Esophagus squamous epithelium (tissue), 5 donors: ENCODE measurements at regions not wholly inside any gene's neighbourhood (a gene's known extent, or its start where the extent isn't known, plus 50 kb on each side); places are given as distances from the start of the nearest gene placed in this dataset.
"Not testable (repeated sequence)": the region's sequence is repeated elsewhere in the genome, so short reads cannot be mapped to it uniquely, and the experiment has no call there.

Source experiments
- DNase-seq: peaks from one replicate; lab custom pipeline; 2025; lab: John Stamatoyannopoulos, UW
- H3K27ac ChIP-seq, 4 donors: fragments of 200-600 bp; sonication (generic); one replicate each; pipeline ENCODE4 v1.5.1; 2016 to 2019; ENCODE audit warnings: mild to moderate bottlenecking in 1 of 4
- H3K27me3 ChIP-seq, 4 donors: fragments of 200-600 bp; sonication (generic); 1 replicate in 3 of 4; 2 replicates in 1 of 4; pipeline versions ENCODE4 v1.5.1 to v1.6.0; 2017 to 2021; ENCODE audit warnings: antibody characterized with exemption in 1 of 4
- H3K36me3 ChIP-seq, 3 donors: fragments of 200-600 bp; sonication (generic); one replicate each; pipeline ENCODE4 v1.5.1; 2016 to 2019
- H3K4me1 ChIP-seq, 3 donors: fragments of 200-600 bp; sonication (generic); one replicate each; pipeline ENCODE4 v1.5.1; 2017 to 2019
- H3K4me3 ChIP-seq, 4 donors: fragments of 200-600 bp; sonication (generic); 1 replicate in 3 of 4; 2 replicates in 1 of 4; pipeline ENCODE4 v1.5.1; 2016 to 2019; ENCODE audit warnings: mild to moderate bottlenecking in 2 of 4, moderate library complexity in 1 of 4
- H3K9me3 ChIP-seq, 3 donors: fragments of 200-600 bp; sonication (generic); one replicate each; pipeline ENCODE4 v1.5.1; 2016 to 2019
- CTCF ChIP-seq, 6 experiments: fragments of 450-650 bp in 4 of 6; fragments of 200-600 bp in 2 of 6; sonication (generic) in 2 of 6; IDR thresholded peaks; one replicate each; pipeline ENCODE4 v1.5.1; 2016 to 2019; ENCODE audit warnings: antibody characterized with exemption in 6 of 6, mild to moderate bottlenecking in 4 of 6, moderate library complexity in 4 of 6
- POLR2A ChIP-seq, 4 donors: fragments of 450-650 bp; IDR thresholded peaks; one replicate each; pipeline ENCODE4 v1.6.1; 2017; ENCODE audit warnings: antibody characterized with exemption in 4 of 4, mild to moderate bottlenecking in 4 of 4, moderate library complexity in 3 of 4
- WGBS, 2 donors: methylation state at CpG; one replicate each; pipeline ENCODE4 v1.1.5; 2018; 5-methylcytosine and 5-hydroxymethylcytosine counted together
- intact Hi-C: fragments of 100-400 bp; cut with DNase I; formaldehyde crosslinking; loops from one replicate; pipeline ENCODE4 v1.15.0; 2022
- donor health status: DM: yes; HTN: yes; CAD: no.

- no peaks in the 10 kb centered on the region for H3K36me3 ChIP-seq
Observed at GRCh38 chr5:67935908-67936566, 279.5 kb upstream of the PIK3R1 start.

GRCh38 chr5:67934976-67935375 is 280.6 kb upstream of the PIK3R1 start:
- Histone ChIP-seq H3K27ac (no peak overlapping the region), H3K36me3 (no peaks in the 10 kb centered on the region), H3K9me3 (no peaks in the 10 kb centered on the region), H3K27me3 (no peaks in the 10 kb centered on the region), H3K4me1 (no peaks in the 10 kb centered on the region), H3K4me3 (no peak overlapping the region)
- intact Hi-C loops, result no loop called here
- no peak for DNase-seq
- 86 to 89% methylated on average over 4 of the region's 4 CpGs for WGBS, 2 donors
- TF ChIP-seq POLR2A (IDR thresholded peaks at IDR 0.05), result no peak
- no peak for TF ChIP-seq CTCF (IDR thresholded peaks at IDR 0.05)

More at GRCh38 chr5:67935908-67936566, 279.5 kb upstream of the PIK3R1 start:
- no peak for DNase-seq
- no peaks in the 10 kb centered on the region for H3K27me3 ChIP-seq
- H3K4me3 ChIP-seq, result no peak overlapping the region
- WGBS, 2 donors, result 60 to 76% methylated on average over 4 of the region's 4 CpGs
- H3K9me3 ChIP-seq, result no peaks in the 10 kb centered on the region
- TF ChIP-seq POLR2A (IDR thresholded peaks at IDR 0.05) (no peak), CTCF (IDR thresholded peaks at IDR 0.05) (no peak)
- no peak overlapping the region for H3K27ac ChIP-seq
- no peaks in the 10 kb centered on the region for H3K4me1 ChIP-seq
- intact Hi-C loops, result no loop called here

- TF ChIP-seq CTCF (IDR thresholded peaks at IDR 0.05) (no peak), POLR2A (IDR thresholded peaks at IDR 0.05) (no peak)
Observed at GRCh38 chr5:67925511-67925910, 290.0 kb upstream of the PIK3R1 start.

GRCh38 chr5:67921004-67921601 is 294.5 kb upstream of the PIK3R1 start:
- Histone ChIP-seq H3K4me3 (no peak overlapping the region), H3K9me3 (no peaks in the 10 kb centered on the region), H3K27me3 (no peaks in the 10 kb centered on the region), H3K27ac (no peak overlapping the region), H3K36me3 (no peaks in the 10 kb centered on the region), H3K4me1 (no peaks in the 10 kb centered on the region)
- no peak for TF ChIP-seq POLR2A (IDR thresholded peaks at IDR 0.05)
- no peak for TF ChIP-seq CTCF (IDR thresholded peaks at IDR 0.05)
- 61 to 63% methylated on average over 8 of the region's 8 CpGs for WGBS, 2 donors
- DNase-seq, result no peak
- intact Hi-C loops, result no loop called here

More at GRCh38 chr5:67925511-67925910, 290.0 kb upstream of the PIK3R1 start:
- no peaks in the 10 kb centered on the region for H3K4me1 ChIP-seq
- no peak for DNase-seq
- WGBS, 2 donors, result 86 to 89% methylated on average over 5 of the region's 5 CpGs
- H3K27ac ChIP-seq, result no peak overlapping the region
- no peaks in the 10 kb centered on the region for H3K9me3 ChIP-seq
- H3K27me3 ChIP-seq, result no peaks in the 10 kb centered on the region
- H3K36me3 ChIP-seq, result no peaks in the 10 kb centered on the region
- intact Hi-C loops, result no loop called here
- no peak overlapping the region for H3K4me3 ChIP-seq

GRCh38 chr5:67919532-67919931 is 296.0 kb upstream of the PIK3R1 start:
- intact Hi-C loops, H3K27ac ChIP-seq, H3K36me3 ChIP-seq, DNase-seq, H3K4me1 ChIP-seq, H3K9me3 ChIP-seq, H3K4me3 ChIP-seq, H3K27me3 ChIP-seq: not testable (repeated sequence)
